Keratinocyte (primary cell): ENCODE measurements at regions not wholly inside any gene's neighbourhood (a gene's known extent, or its start where the extent isn't known, plus 50 kb on each side); places are given as distances from the start of the nearest gene placed in this dataset.

Source experiments
- EZH2 ChIP-seq: IDR thresholded peaks from one replicate; pipeline ENCODE4 v1.6.1; 2012; ENCODE audit warnings: inconsistent platforms, mild to moderate bottlenecking, low read length, moderate library complexity
- TF ChIP-seq, protein P1 (sequence below), 3 experiments: IDR thresholded peaks in 1 of 3; conservative IDR thresholded peaks in 1 of 3; optimal IDR thresholded peaks in 1 of 3; 2 replicates in 2 of 3; 3 replicates in 1 of 3; pipeline versions ENCODE3 to v1.5.1; 2011; ENCODE audit warnings: low read length in 3 of 3, mild to moderate bottlenecking in 3 of 3, moderate library complexity in 2 of 3, control low read depth in 1 of 3, inconsistent platforms in 1 of 3; ENCODE audit not compliant: insufficient read depth in 2 of 3; ENCODE audit errors: extremely low read depth in 1 of 3

DNA sequence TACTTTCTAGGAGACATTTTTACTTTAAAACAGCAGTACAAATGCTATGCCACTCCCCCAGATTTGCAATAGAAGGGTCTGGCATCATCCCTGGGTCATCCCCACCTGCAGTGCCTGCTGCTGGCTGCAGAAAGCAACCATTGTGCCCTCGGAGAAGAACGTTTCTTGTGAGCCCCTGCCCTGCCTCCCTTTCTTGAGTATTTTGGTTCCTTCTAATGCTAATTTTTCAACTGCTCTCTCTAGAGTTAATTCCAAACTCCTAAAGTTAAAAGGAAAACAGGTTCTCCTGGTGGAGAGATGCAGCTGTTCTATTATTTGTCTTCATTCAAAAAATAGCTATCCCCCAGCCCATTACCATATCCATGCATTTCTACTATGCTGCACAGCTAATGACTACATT lies 107.1 kb downstream of the IDS start:
- TF ChIP-seq, protein P1, sequence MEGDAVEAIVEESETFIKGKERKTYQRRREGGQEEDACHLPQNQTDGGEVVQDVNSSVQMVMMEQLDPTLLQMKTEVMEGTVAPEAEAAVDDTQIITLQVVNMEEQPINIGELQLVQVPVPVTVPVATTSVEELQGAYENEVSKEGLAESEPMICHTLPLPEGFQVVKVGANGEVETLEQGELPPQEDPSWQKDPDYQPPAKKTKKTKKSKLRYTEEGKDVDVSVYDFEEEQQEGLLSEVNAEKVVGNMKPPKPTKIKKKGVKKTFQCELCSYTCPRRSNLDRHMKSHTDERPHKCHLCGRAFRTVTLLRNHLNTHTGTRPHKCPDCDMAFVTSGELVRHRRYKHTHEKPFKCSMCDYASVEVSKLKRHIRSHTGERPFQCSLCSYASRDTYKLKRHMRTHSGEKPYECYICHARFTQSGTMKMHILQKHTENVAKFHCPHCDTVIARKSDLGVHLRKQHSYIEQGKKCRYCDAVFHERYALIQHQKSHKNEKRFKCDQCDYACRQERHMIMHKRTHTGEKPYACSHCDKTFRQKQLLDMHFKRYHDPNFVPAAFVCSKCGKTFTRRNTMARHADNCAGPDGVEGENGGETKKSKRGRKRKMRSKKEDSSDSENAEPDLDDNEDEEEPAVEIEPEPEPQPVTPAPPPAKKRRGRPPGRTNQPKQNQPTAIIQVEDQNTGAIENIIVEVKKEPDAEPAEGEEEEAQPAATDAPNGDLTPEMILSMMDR (optimal IDR thresholded peaks at IDR 0.05 in 1 of 3, IDR thresholded peaks at IDR 0.05 in 1 of 3, conservative IDR thresholded peaks at IDR 0.05 in 1 of 3; ENCODE audit: extremely low read depth in 1 of 3, insufficient read depth in 2 of 3, low read length in 3 of 3) = no peak
- TF ChIP-seq EZH2 = no peak
